ENCODE measurements at regions not wholly inside any gene's neighbourhood (a gene's known extent, or its start where the extent isn't known, plus 50 kb on each side); places are given as distances from the start of the nearest gene placed in this dataset.

- no peaks in the 10 kb centered on the region for H3K4me1 ChIP-seq (ENCODE audit: control insufficient read depth in 1 of 2, insufficient read depth in 2 of 2, low read length in 2 of 2)
These were observed 226.5 kb upstream of the GAP43 start for GRCh38 chr3:115396801-115397200.

GRCh38 chr3:115397433-115397832 lies 225.9 kb upstream of the GAP43 start:
- Histone ChIP-seq H2BK120ac (ENCODE audit: insufficient read depth, low read length, poor library complexity) (no peak overlapping the region), H3K79me1 (ENCODE audit: low read length) (no peaks in the 10 kb centered on the region), H3K27ac (ENCODE audit: low read depth, low read length) (no peak overlapping the region), H3K9me3 (ENCODE audit: insufficient read depth, low read depth, low read length) (no peaks in the 10 kb centered on the region), H3K4me2 (ENCODE audit: low read length) (no peak overlapping the region), H4K91ac (ENCODE audit: low read depth, low read length) (no peak overlapping the region), H2BK5ac (ENCODE audit: low read depth, low read length, poor library complexity) (no peak overlapping the region), H3K36me3 (ENCODE audit: control insufficient read depth in 1 of 2, insufficient read depth in 2 of 2, low read length in 2 of 2) (no peaks in the 10 kb centered on the region), H3K23ac (ENCODE audit: low read length) (no peak overlapping the region), H3K18ac (ENCODE audit: low read length) (no peak overlapping the region), H3K4me3 (ENCODE audit: low read depth, low read length) (no peak overlapping the region), H2AFZ (ENCODE audit: insufficient read depth, low read length, poor library complexity) (no peak overlapping the region), H3K4ac (ENCODE audit: low read depth, low read length) (no peak overlapping the region), H4K8ac (ENCODE audit: low read depth, low read length) (no peak overlapping the region), H2BK12ac (ENCODE audit: low read length) (no peak overlapping the region), H3K27me3 (ENCODE audit: insufficient read depth, low read length) (no peaks in the 10 kb centered on the region), H4K12ac (ENCODE audit: low read depth, low read length) (no peak overlapping the region), H2AK5ac (ENCODE audit: low read length) (no peak overlapping the region), H3K79me2 (ENCODE audit: control insufficient read depth, insufficient read depth, low read length, poor library complexity) (no peaks in the 10 kb centered on the region), H3K4me1 (ENCODE audit: control insufficient read depth in 1 of 2, insufficient read depth in 2 of 2, low read length in 2 of 2) (no peaks in the 10 kb centered on the region), H3K14ac (ENCODE audit: low read length) (no peak overlapping the region), H3K9ac (ENCODE audit: low read length) (no peak overlapping the region)
- WGBS (ENCODE audit: extremely low coverage, insufficient coverage, insufficient read length): no CpG with 5 or more reads among the region's 1 CpG
- DNase-seq: no peak

More at GRCh38 chr3:115396801-115397200, 226.5 kb upstream of the GAP43 start:
- no peak overlapping the region for H3K18ac ChIP-seq (ENCODE audit: low read length)
- H3K4ac ChIP-seq (ENCODE audit: low read depth, low read length): no peak overlapping the region
- H4K91ac ChIP-seq (ENCODE audit: low read depth, low read length): no peak overlapping the region
- H3K14ac ChIP-seq (ENCODE audit: low read length): no peak overlapping the region
- H2BK5ac ChIP-seq (ENCODE audit: low read depth, low read length, poor library complexity): no peak overlapping the region
- no peaks in the 10 kb centered on the region for H3K79me1 ChIP-seq (ENCODE audit: low read length)
- no peaks in the 10 kb centered on the region for H3K36me3 ChIP-seq (ENCODE audit: control insufficient read depth in 1 of 2, insufficient read depth in 2 of 2, low read length in 2 of 2)
- no CpG with 5 or more reads among the region's 1 CpG for WGBS (ENCODE audit: extremely low coverage, insufficient coverage, insufficient read length)
- H2BK12ac ChIP-seq (ENCODE audit: low read length): no peak overlapping the region
- H3K9me3 ChIP-seq (ENCODE audit: insufficient read depth, low read depth, low read length): no peaks in the 10 kb centered on the region
- H2BK120ac ChIP-seq (ENCODE audit: insufficient read depth, low read length, poor library complexity): no peak overlapping the region
- no peak overlapping the region for H4K8ac ChIP-seq (ENCODE audit: low read depth, low read length)
- no peak overlapping the region for H3K23ac ChIP-seq (ENCODE audit: low read length)
- H2AK5ac ChIP-seq (ENCODE audit: low read length): no peak overlapping the region
- H3K27ac ChIP-seq (ENCODE audit: low read depth, low read length): no peak overlapping the region
- H4K12ac ChIP-seq (ENCODE audit: low read depth, low read length): no peak overlapping the region
- no peak overlapping the region for H3K4me2 ChIP-seq (ENCODE audit: low read length)
- H3K9ac ChIP-seq (ENCODE audit: low read length): no peak overlapping the region
- H3K27me3 ChIP-seq (ENCODE audit: insufficient read depth, low read length): no peaks in the 10 kb centered on the region
- H3K4me3 ChIP-seq (ENCODE audit: low read depth, low read length): no peak overlapping the region
- DNase-seq: no peak
- H3K79me2 ChIP-seq (ENCODE audit: control insufficient read depth, insufficient read depth, low read length, poor library complexity): no peaks in the 10 kb centered on the region
- H2AFZ ChIP-seq (ENCODE audit: insufficient read depth, low read length, poor library complexity): no peak overlapping the region

- WGBS (ENCODE audit: extremely low coverage, insufficient coverage, insufficient read length): no CpG with 5 or more reads among the region's 3 CpGs
- Histone ChIP-seq H3K4me2 (ENCODE audit: low read length) (no peak overlapping the region), H3K9ac (ENCODE audit: low read length) (no peak overlapping the region)
These were observed 224.8 kb upstream of the GAP43 start for GRCh38 chr3:115398506-115398905.

GRCh38 chr3:115399750-115400149 lies 223.6 kb upstream of the GAP43 start:
- WGBS (ENCODE audit: extremely low coverage, insufficient coverage, insufficient read length): no CpG with 5 or more reads among the region's 4 CpGs
- no peaks in the 10 kb centered on the region for H3K9me3 ChIP-seq (ENCODE audit: insufficient read depth, low read depth, low read length)
- no peak overlapping the region for H3K9ac ChIP-seq (ENCODE audit: low read length)
- no peak overlapping the region for H3K23ac ChIP-seq (ENCODE audit: low read length)
- H3K79me1 ChIP-seq (ENCODE audit: low read length): peaks cover 2% of the 10 kb centered on the region
- no peak overlapping the region for H3K18ac ChIP-seq (ENCODE audit: low read length)
- H3K4ac ChIP-seq (ENCODE audit: low read depth, low read length): no peak overlapping the region
- H3K4me2 ChIP-seq (ENCODE audit: low read length): no peak overlapping the region
- H3K36me3 ChIP-seq (ENCODE audit: control insufficient read depth in 1 of 2, insufficient read depth in 2 of 2, low read length in 2 of 2): no peaks in the 10 kb centered on the region
- no peak overlapping the region for H3K27ac ChIP-seq (ENCODE audit: low read depth, low read length)
- H2BK12ac ChIP-seq (ENCODE audit: low read length): no peak overlapping the region
- no peak for DNase-seq
- no peak overlapping the region for H2BK5ac ChIP-seq (ENCODE audit: low read depth, low read length, poor library complexity)
- no peak overlapping the region for H3K14ac ChIP-seq (ENCODE audit: low read length)
- peaks cover 0 to 4% of the 10 kb centered on the region in 2 experiments for H3K4me1 ChIP-seq (ENCODE audit: control insufficient read depth in 1 of 2, insufficient read depth in 2 of 2, low read length in 2 of 2)
- H4K91ac ChIP-seq (ENCODE audit: low read depth, low read length): no peak overlapping the region
- H4K12ac ChIP-seq (ENCODE audit: low read depth, low read length): no peak overlapping the region
- no peaks in the 10 kb centered on the region for H3K79me2 ChIP-seq (ENCODE audit: control insufficient read depth, insufficient read depth, low read length, poor library complexity)
- no peak overlapping the region for H2AFZ ChIP-seq (ENCODE audit: insufficient read depth, low read length, poor library complexity)
- no peak overlapping the region for H4K8ac ChIP-seq (ENCODE audit: low read depth, low read length)
- no peak overlapping the region for H2BK120ac ChIP-seq (ENCODE audit: insufficient read depth, low read length, poor library complexity)
- no peak overlapping the region for H2AK5ac ChIP-seq (ENCODE audit: low read length)
- H3K4me3 ChIP-seq (ENCODE audit: low read depth, low read length): no peak overlapping the region
- H3K27me3 ChIP-seq (ENCODE audit: insufficient read depth, low read length): no peaks in the 10 kb centered on the region

More at GRCh38 chr3:115398506-115398905, 224.8 kb upstream of the GAP43 start:
- Histone ChIP-seq H3K23ac (ENCODE audit: low read length) (no peak overlapping the region), H3K14ac (ENCODE audit: low read length) (no peak overlapping the region), H3K4me1 (ENCODE audit: control insufficient read depth in 1 of 2, insufficient read depth in 2 of 2, low read length in 2 of 2) (no peaks in the 10 kb centered on the region), H2BK120ac (ENCODE audit: insufficient read depth, low read length, poor library complexity) (no peak overlapping the region), H3K79me1 (ENCODE audit: low read length) (no peaks in the 10 kb centered on the region), H2BK5ac (ENCODE audit: low read depth, low read length, poor library complexity) (no peak overlapping the region), H3K9me3 (ENCODE audit: insufficient read depth, low read depth, low read length) (no peaks in the 10 kb centered on the region), H2AK5ac (ENCODE audit: low read length) (no peak overlapping the region), H3K27me3 (ENCODE audit: insufficient read depth, low read length) (no peaks in the 10 kb centered on the region), H3K79me2 (ENCODE audit: control insufficient read depth, insufficient read depth, low read length, poor library complexity) (no peaks in the 10 kb centered on the region), H4K91ac (ENCODE audit: low read depth, low read length) (no peak overlapping the region), H2AFZ (ENCODE audit: insufficient read depth, low read length, poor library complexity) (no peak overlapping the region), H4K12ac (ENCODE audit: low read depth, low read length) (no peak overlapping the region), H4K8ac (ENCODE audit: low read depth, low read length) (no peak overlapping the region), H2BK12ac (ENCODE audit: low read length) (no peak overlapping the region), H3K18ac (ENCODE audit: low read length) (no peak overlapping the region), H3K4ac (ENCODE audit: low read depth, low read length) (no peak overlapping the region), H3K4me3 (ENCODE audit: low read depth, low read length) (no peak overlapping the region), H3K27ac (ENCODE audit: low read depth, low read length) (no peak overlapping the region), H3K36me3 (ENCODE audit: control insufficient read depth in 1 of 2, insufficient read depth in 2 of 2, low read length in 2 of 2) (no peaks in the 10 kb centered on the region)
- no peak for DNase-seq
